Cardiac fibroblast (primary cell): ENCODE measurements at regions not wholly inside any gene's neighbourhood (a gene's known extent, or its start where the extent isn't known, plus 50 kb on each side); places are given as distances from the start of the nearest gene placed in this dataset.
"Not testable (repeated sequence)": the region's sequence is repeated elsewhere in the genome, so short reads cannot be mapped to it uniquely, and the experiment has no call there.

ENCODE experiments used
- DNase-seq, 2 donors: peaks; one replicate each; pipeline versions ENCODE4 v3.0.0 to v3.0.0-alpha.2; 2010; ENCODE audit warnings: low read depth in 2 of 2
- H3K4me3 ChIP-seq, 2 donors: replicated peaks in 1 of 2; 1 replicate in 1 of 2; 2 replicates in 1 of 2; pipeline ENCODE4 v1.5.1; 2011; ENCODE audit warnings: low read depth in 2 of 2, low read length in 2 of 2, mild to moderate bottlenecking in 2 of 2, moderate library complexity in 1 of 2
- CTCF ChIP-seq: IDR thresholded peaks from one replicate; pipeline ENCODE4 v1.5.1; 2011; ENCODE audit warnings: low read depth, mild to moderate bottlenecking, low read length, inconsistent platforms

- H3K4me3 ChIP-seq, result no peak overlapping the region
- no peak for TF ChIP-seq CTCF
- DNase-seq, result no peak
Measured at GRCh38 chr13:42381165-42381425, 109.1 kb downstream of the AKAP11 start.

DNA sequence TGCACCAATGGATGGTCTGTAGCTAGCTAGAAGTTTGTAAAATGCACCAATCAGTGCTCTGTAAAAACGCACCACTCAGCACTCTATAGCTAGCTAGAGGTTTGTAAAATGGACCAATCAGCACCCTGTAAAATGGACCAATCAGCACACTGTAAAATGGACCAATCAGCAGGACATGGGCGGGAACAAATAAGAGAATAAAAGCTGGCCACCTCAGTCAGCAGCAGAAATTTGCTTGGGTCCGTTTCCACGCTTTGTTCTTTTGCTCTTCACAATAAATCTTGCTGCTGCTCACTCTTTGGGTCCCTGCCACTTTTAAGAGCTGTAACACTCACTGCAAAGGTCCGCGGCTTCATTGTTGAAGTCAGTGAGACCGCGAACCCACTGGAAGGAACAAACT lies 109.5 kb downstream of the AKAP11 start:
- H3K4me3 ChIP-seq, DNase-seq: not testable (repeated sequence)

DNA sequence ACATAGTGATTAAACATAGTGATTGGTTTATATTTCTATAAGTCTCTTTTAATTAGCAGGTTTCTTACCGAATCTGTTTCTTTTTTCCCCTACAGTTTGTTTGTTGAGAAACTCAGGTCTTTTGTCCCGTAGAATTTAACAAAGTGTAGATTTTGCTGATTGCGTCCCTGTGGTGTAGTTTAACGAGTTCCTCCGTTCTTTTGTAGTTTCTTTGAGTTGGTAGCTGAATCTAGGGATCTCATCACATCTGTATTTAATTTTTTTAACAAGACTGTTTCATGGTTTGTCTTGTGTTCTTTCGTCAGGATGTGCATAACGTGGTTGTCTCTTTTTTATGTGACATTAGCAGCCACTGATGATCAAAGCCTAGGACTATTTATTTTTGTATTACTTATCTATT lies 111.1 kb downstream of the AKAP11 start:
- no peak for TF ChIP-seq CTCF
- no peak for DNase-seq
- H3K4me3 ChIP-seq, result no peak overlapping the region

DNA sequence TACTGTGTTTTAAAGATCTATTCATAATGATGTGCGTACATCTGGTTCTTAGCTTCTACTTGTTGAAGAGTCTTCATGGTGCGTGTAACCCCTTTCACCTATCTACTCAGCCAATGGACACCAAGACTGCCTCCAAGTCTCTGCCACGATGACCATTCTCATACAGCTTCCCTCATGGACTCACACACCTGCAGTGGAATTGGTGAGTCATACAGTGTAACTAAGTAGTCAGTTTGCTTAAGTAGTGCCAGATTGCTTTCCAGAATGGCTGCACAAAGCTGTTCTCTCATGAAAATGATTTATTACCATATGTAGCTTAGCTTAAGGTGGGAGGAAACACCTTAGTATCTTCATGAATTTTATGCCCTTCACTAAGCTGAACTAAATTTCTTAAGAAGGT lies 112.3 kb downstream of the AKAP11 start:
- TF ChIP-seq CTCF, result no peak
- H3K4me3 ChIP-seq, result no peak overlapping the region
- peak in 1 of 2 donors; percentile 33 for DNase-seq

DNA sequence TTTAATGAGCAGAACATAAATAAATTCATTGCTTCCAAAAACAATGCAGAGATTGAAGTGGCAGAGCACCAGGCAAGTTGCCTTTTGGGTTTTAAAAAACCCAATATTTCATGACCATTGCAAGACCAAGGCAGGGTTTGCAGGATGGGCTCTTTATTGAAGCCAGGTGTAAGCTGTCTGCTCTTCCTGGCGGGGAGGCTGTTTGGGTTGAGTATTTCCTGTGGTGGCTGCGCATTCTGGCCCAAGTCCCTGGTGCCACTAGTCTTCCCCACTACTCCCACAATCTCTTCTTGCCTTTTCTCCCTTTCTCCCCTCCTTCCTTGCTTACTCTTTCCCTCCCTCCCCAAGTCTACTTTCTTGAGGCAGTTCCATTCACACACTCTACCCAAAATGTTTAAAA lies 116.4 kb downstream of the AKAP11 start:
- DNase-seq, result no peak
- TF ChIP-seq CTCF, result no peak
- no peak overlapping the region for H3K4me3 ChIP-seq

DNA sequence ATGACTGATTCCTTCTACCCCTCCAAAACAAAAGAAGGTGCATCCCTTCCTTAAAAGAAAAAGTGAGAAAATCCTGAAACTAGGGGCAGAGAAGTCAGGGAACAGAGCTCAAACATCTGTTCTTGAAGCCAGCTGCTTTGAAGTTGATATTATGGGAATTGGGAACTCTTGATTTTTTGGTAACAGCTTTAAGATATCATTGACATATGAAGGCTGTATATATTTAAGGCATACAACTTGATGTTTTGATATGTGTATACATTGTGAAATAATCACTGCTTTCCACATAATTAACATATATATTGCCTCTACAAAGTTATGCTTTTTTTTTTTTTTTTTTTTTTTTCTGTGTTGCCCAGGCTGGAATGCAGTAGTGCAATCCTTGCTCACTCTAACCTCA lies 117.1 kb downstream of the AKAP11 start:
- no peak for DNase-seq
- H3K4me3 ChIP-seq, result no peak overlapping the region
- TF ChIP-seq CTCF, result no peak

DNA sequence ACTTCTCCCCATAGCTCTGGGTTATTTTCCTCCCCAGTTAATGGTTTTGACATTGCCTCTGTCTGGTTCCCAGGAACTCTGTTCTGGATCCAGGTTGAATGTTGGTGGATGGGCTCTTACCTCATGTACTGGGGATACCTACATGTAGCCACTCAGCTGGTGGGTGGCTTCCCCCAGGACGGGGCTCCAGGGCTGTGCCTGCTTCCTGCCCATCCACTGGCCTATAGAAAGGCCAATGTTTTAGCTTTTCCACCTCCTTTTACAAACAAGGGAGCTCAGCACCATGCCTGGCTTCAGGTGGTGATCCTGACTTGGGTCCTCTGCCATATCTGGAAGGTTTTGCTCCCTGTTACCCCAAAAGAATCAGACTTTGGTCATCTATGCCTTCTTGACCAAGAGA lies 120.2 kb downstream of the AKAP11 start:
- no peak overlapping the region for H3K4me3 ChIP-seq
- DNase-seq, result no peak
- no peak for TF ChIP-seq CTCF
